ENCODE measurements at regions not wholly inside any gene's neighbourhood (a gene's known extent, or its start where the extent isn't known, plus 50 kb on each side); places are given as distances from the start of the nearest gene placed in this dataset.

- Histone ChIP-seq H3K23me2 (ENCODE audit: insufficient read length, low read depth, low read length, poor library complexity, severe bottlenecking) (no peaks in the 10 kb centered on the region), H3K14ac (ENCODE audit: insufficient read depth, low read length) (no peak overlapping the region), H3K4me2 (ENCODE audit: insufficient read depth, insufficient read length, low read length) (no peak overlapping the region), H4K91ac (ENCODE audit: insufficient read length, low read depth, low read length) (no peak overlapping the region), H3K27me3 (ENCODE audit: insufficient read depth, low read length) (no peaks in the 10 kb centered on the region), H2AK5ac (ENCODE audit: insufficient read length, low read length) (no peak overlapping the region), H3K18ac (ENCODE audit: insufficient read length, low read depth, low read length) (no peak overlapping the region), H2BK15ac (ENCODE audit: low read depth, low read length) (no peak overlapping the region), H4K8ac (replicated peaks; ENCODE audit: insufficient read length, low read depth, low read length) (no peak overlapping the region), H2BK5ac (ENCODE audit: insufficient read length, low read length) (no peak overlapping the region), H4K20me1 (ENCODE audit: control insufficient read depth, insufficient read depth, insufficient read length) (no peaks in the 10 kb centered on the region), H3K4ac (ENCODE audit: low read depth, low read length) (no peak overlapping the region), H2BK20ac (ENCODE audit: low read depth, low read length, poor library complexity, severe bottlenecking) (no peak overlapping the region), H3T11ph (ENCODE audit: low read length) (no peak overlapping the region), H3K9ac (ENCODE audit: extremely low read depth, insufficient read length, low read length) (no peak overlapping the region), H3K79me2 (ENCODE audit: insufficient read depth, low read length) (no peaks in the 10 kb centered on the region), H3K79me1 (ENCODE audit: insufficient read depth, low read depth, low read length, poor library complexity, severe bottlenecking) (no peaks in the 10 kb centered on the region), H2AFZ (ENCODE audit: low read length) (no peak overlapping the region), H2BK12ac (ENCODE audit: insufficient read length, low read depth, low read length) (no peak overlapping the region), H3K9me3 (ENCODE audit: control insufficient read depth, low read depth, low read length) (no peaks in the 10 kb centered on the region), H3K56ac (ENCODE audit: insufficient read length, low read depth, low read length) (no peak overlapping the region), H3K4me1 (ENCODE audit: insufficient read depth, low read length) (0 out of 2 replicates have a peak, but pooled peaks cover 2% of the 10 kb centered on the region), H3K27ac (ENCODE audit: insufficient read length, low read depth, low read length) (no peak overlapping the region), H4K5ac (ENCODE audit: insufficient read length, low read depth, low read length) (no peak overlapping the region), H2BK120ac (ENCODE audit: low read depth, low read length, poor library complexity, severe bottlenecking) (no peak overlapping the region), H3K23ac (ENCODE audit: insufficient read length, low read depth, low read length) (no peak overlapping the region)
- no CpG with 5 or more reads among the region's 2 CpGs for WGBS (ENCODE audit: extremely low coverage, insufficient read length, low lambda C conversion rate)
- Mint-ChIP-seq H3K4me1 (peaks cover 4 to 9% of the 10 kb centered on the region in 2 experiments; a peak in 3 of 4 replicates), H3K9me3 (no peaks in the 10 kb centered on the region), H3K4me3 (no peak overlapping the region), H3K27me3 (ENCODE audit: low read depth) (no peaks in the 10 kb centered on the region), H3K36me3 (ENCODE audit: insufficient read depth in 1 of 3, low read depth in 3 of 3) (no peaks in the 10 kb centered on the region), H3K27ac (no peak overlapping the region)
- DNase-seq: no peak
- TF ChIP-seq, protein P1, sequence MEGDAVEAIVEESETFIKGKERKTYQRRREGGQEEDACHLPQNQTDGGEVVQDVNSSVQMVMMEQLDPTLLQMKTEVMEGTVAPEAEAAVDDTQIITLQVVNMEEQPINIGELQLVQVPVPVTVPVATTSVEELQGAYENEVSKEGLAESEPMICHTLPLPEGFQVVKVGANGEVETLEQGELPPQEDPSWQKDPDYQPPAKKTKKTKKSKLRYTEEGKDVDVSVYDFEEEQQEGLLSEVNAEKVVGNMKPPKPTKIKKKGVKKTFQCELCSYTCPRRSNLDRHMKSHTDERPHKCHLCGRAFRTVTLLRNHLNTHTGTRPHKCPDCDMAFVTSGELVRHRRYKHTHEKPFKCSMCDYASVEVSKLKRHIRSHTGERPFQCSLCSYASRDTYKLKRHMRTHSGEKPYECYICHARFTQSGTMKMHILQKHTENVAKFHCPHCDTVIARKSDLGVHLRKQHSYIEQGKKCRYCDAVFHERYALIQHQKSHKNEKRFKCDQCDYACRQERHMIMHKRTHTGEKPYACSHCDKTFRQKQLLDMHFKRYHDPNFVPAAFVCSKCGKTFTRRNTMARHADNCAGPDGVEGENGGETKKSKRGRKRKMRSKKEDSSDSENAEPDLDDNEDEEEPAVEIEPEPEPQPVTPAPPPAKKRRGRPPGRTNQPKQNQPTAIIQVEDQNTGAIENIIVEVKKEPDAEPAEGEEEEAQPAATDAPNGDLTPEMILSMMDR (conservative IDR thresholded peaks at IDR 0.05): no peak
Measured at GRCh38 chr4:163609019-163609418, 114.5 kb downstream of the TMA16 start.
